PC-3 (cell line): ENCODE measurements at regions not wholly inside any gene's neighbourhood (a gene's known extent, or its start where the extent isn't known, plus 50 kb on each side); places are given as distances from the start of the nearest gene placed in this dataset.

ENCODE experiments used
- ATAC-seq: fragments of 200-7000 bp; cut with Tn5 transposase; 2 replicates; pipeline ENCODE4 v1.9.1; 2020; ENCODE audit warnings: mild to moderate bottlenecking, moderate library complexity
- BruUV-seq: library from RNA; stranded (reverse); fragments of 400-500 nt; replicated peaks from 2 replicates; lab custom pipeline; 2021; lab: Mats Ljungman, UMichigan
- CTCF ChIA-PET: fragments of 300-600 bp; sonication (Branson Sonifier 250); formaldehyde crosslinking; loops from one replicate; lab custom pipeline; 2022; ENCODE audit warnings: antibody characterized with exemption; lab: Charles Lee
- POLR2A ChIA-PET: fragments of 300-600 bp; sonication (Branson Sonifier 250); formaldehyde crosslinking; loops from one replicate; lab custom pipeline; 2022; ENCODE audit warnings: antibody characterized with exemption; ENCODE audit not compliant: unreplicated experiment; lab: Charles Lee
- DNase-seq: peaks from one replicate; pipeline ENCODE4 v3.0.0-alpha.2; 2015
- H2AFZ ChIP-seq: fragments of 300-600 bp; sonication (generic); 2 replicates; pipeline ENCODE4 v1.6.0; 2016; ENCODE audit warnings: antibody characterized with exemption, low read length
- H3F3A ChIP-seq: fragments of 300-600 bp; sonication (generic); one replicate; pipeline ENCODE4 v1.6.0; 2017; ENCODE audit warnings: antibody characterized with exemption, low read length, control low read depth, mild to moderate bottlenecking; ENCODE audit not compliant: unreplicated experiment
- H3K27ac ChIP-seq: fragments of 300-600 bp; sonication (generic); 2 replicates; pipeline ENCODE4 v1.5.1; 2016; ENCODE audit warnings: mild to moderate bottlenecking, low read length
- H3K27me3 ChIP-seq: fragments of 300-600 bp; sonication (generic); 2 replicates; pipeline ENCODE4 v1.6.1; 2016; ENCODE audit warnings: low read length, mixed read lengths
- H3K36me3 ChIP-seq: fragments of 300-600 bp; sonication (generic); 2 replicates; pipeline ENCODE4 v1.6.1; 2016; ENCODE audit warnings: low read depth, mixed run types, low read length, mixed read lengths
- H3K4me1 ChIP-seq: fragments of 300-600 bp; sonication (generic); 2 replicates; pipeline ENCODE4 v1.5.1; 2016; ENCODE audit warnings: low read length; ENCODE audit not compliant: insufficient read depth
- H3K4me2 ChIP-seq: fragments of 300-600 bp; sonication (generic); 2 replicates; pipeline ENCODE4 v1.6.0; 2016; ENCODE audit warnings: low read length
- H3K4me3 ChIP-seq: fragments of 300-600 bp; sonication (generic); 2 replicates; pipeline ENCODE4 v1.5.1; 2016; ENCODE audit warnings: mild to moderate bottlenecking, low read length, mixed read lengths
- H3K79me2 ChIP-seq: fragments of 300-600 bp; sonication (generic); 2 replicates; pipeline ENCODE4 v1.6.1; 2017; ENCODE audit warnings: low read length, mixed read lengths
- H3K9ac ChIP-seq: fragments of 300-600 bp; sonication (generic); 2 replicates; pipeline ENCODE4 v1.6.0; 2016; ENCODE audit warnings: mild to moderate bottlenecking, low read length
- H3K9me2 ChIP-seq: fragments of 300-600 bp; sonication (generic); replicated peaks from 2 replicates; pipeline ENCODE4 v1.6.1; 2016; ENCODE audit warnings: mixed run types, low read length, mixed read lengths
- H3K9me3 ChIP-seq: fragments of 300-600 bp; sonication (generic); 2 replicates; pipeline ENCODE4 v1.6.1; 2016; ENCODE audit warnings: low read length, mixed read lengths
- H4K20me1 ChIP-seq: fragments of 300-600 bp; sonication (generic); 2 replicates; pipeline ENCODE4 v1.6.1; 2016; ENCODE audit warnings: low read length, mixed read lengths
- EZH2 ChIP-seq: fragments of 300-600 bp; sonication (generic); IDR thresholded peaks from one replicate; pipeline ENCODE4 v1.6.1; 2017; ENCODE audit warnings: antibody characterized with exemption, mild to moderate bottlenecking, low read length; ENCODE audit not compliant: unreplicated experiment
- EZH2phosphoT487 ChIP-seq: fragments of 300-600 bp; sonication (generic); IDR thresholded peaks from 2 replicates; pipeline ENCODE4 v1.6.1; 2018; ENCODE audit warnings: mild to moderate bottlenecking, antibody characterized with exemption, low read length, borderline replicate concordance
- intact Hi-C: fragments of 100-400 bp; cut with micrococcal nuclease; formaldehyde crosslinking; loops from 2 replicates; pipeline ENCODE4 v1.9.0; 2023
- TF ChIP-seq, protein P1 (sequence below): fragments of 300-600 bp; sonication (generic); conservative IDR thresholded peaks from 2 replicates; pipeline ENCODE4 v1.5.1; 2017; ENCODE audit warnings: antibody characterized with exemption, low read depth, mild to moderate bottlenecking, low read length

DNA sequence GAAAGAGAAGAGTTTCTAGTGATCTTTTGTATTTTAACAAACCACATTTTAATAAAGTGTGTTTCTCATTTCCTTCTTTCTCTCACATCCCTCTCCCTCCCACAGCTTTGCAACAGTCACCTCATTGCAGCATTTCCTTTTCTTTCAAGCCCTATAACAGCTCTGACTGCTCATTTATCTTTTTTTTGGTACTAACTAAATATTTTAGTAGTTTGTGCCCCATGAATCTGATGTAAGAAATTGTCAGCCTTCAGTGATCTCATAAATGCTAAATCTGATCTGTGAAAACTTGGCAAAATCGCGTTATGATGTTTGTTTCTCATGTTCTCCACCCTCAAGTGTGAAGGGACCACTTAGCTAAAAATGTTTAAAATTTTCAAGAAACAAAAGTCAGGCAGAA, 258.5 kb upstream of the SLIT2 start:
- DNase-seq (no peak), ATAC-seq (no peak)
- Histone ChIP-seq H4K20me1 (no peaks in the 10 kb centered on the region), H3K27ac (no peak overlapping the region), H3K9me2 (no peaks in the 10 kb centered on the region), H3K36me3 (no peaks in the 10 kb centered on the region), H3K79me2 (no peaks in the 10 kb centered on the region), H3K4me2 (no peak overlapping the region), H2AFZ (no peak overlapping the region), H3K9ac (no peak overlapping the region), H3K9me3 (no peaks in the 10 kb centered on the region), H3K4me3 (no peak overlapping the region), H3F3A (no peaks in the 10 kb centered on the region), H3K27me3 (no peaks in the 10 kb centered on the region), H3K4me1 (peaks cover 1% of the 10 kb centered on the region; the same call in 1 of the 2 replicates)
- ChIA-PET CTCF (no interaction called here), POLR2A (no interaction called here)
- no TSS peak for BruUV-seq
- intact Hi-C loops: no loop called here
- no peak for TF ChIP-seq EZH2phosphoT487
- TF ChIP-seq, protein P1, sequence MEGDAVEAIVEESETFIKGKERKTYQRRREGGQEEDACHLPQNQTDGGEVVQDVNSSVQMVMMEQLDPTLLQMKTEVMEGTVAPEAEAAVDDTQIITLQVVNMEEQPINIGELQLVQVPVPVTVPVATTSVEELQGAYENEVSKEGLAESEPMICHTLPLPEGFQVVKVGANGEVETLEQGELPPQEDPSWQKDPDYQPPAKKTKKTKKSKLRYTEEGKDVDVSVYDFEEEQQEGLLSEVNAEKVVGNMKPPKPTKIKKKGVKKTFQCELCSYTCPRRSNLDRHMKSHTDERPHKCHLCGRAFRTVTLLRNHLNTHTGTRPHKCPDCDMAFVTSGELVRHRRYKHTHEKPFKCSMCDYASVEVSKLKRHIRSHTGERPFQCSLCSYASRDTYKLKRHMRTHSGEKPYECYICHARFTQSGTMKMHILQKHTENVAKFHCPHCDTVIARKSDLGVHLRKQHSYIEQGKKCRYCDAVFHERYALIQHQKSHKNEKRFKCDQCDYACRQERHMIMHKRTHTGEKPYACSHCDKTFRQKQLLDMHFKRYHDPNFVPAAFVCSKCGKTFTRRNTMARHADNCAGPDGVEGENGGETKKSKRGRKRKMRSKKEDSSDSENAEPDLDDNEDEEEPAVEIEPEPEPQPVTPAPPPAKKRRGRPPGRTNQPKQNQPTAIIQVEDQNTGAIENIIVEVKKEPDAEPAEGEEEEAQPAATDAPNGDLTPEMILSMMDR: no peak
- TF ChIP-seq EZH2: no peak

DNA sequence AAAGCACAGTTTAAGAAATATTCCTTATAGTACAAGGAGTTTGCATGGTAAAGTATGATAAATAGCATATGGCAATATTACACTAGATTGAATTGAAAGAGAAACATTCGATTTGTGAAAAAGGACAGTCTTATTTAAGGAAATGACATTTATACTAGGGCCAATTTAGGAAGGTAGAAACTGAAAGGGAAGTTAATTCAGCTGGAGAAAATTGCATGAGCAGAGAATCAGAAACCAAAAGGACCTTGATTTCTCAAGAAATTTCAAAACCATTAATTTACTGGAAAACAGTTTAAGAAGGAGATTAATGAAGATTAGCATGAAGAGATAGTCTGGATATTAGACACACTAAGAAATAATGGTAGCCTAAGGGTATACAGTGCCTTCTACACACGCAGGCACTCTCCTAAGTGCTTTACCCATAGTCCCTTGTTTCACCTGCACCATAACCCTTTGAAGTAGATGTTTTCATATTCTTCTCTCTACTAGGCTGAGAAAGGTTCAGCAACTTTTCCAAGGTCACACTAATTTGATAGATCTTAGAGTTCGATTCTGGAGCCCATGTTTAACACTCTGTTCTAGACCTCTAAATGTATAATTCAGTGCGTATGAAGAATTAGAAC, 259.1 kb upstream of the SLIT2 start:
- Histone ChIP-seq H3K4me2 (no peak overlapping the region), H3K9ac (no peak overlapping the region), H3K79me2 (no peaks in the 10 kb centered on the region), H3K36me3 (no peaks in the 10 kb centered on the region), H2AFZ (no peak overlapping the region), H4K20me1 (no peaks in the 10 kb centered on the region), H3K27ac (no peak overlapping the region), H3K9me3 (no peaks in the 10 kb centered on the region), H3F3A (no peaks in the 10 kb centered on the region), H3K27me3 (no peaks in the 10 kb centered on the region), H3K4me1 (peaks cover 8% of the 10 kb centered on the region; the same call in 1 of the 2 replicates), H3K9me2 (no peaks in the 10 kb centered on the region), H3K4me3 (no peak overlapping the region)
- ATAC-seq (no peak), DNase-seq (no peak)
- no TSS peak for BruUV-seq
- CTCF ChIA-PET: no interaction called here
- intact Hi-C loops: no loop called here
- TF ChIP-seq, protein P1: no peak
- TF ChIP-seq EZH2phosphoT487: no peak
- no peak for TF ChIP-seq EZH2
- POLR2A ChIA-PET: no interaction called here

DNA sequence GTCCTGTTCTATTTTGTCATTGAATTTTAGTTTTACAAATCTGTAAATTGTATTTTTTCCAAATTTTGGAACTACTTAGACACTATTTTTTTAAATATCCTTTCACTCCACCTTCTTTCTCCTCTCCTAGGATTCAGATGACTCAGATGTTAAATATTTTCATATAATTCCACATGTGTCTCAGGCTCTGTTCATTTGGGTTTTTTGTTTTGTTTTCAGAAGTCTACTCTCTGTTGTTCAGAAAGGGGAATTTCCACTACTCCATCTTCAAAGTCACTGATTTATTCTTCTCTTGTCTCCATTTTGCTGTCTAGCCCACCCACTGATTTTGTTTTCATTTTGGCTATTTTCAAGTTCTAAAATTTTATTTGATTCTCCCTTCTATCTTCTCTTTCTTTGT, 264.0 kb upstream of the SLIT2 start:
- peak overlapping the region; percentile 44 for H3K4me2 ChIP-seq
- ChIA-PET POLR2A (no interaction called here), CTCF (no interaction called here)
- no peak for TF ChIP-seq EZH2phosphoT487
- H3K9me2 ChIP-seq: no peaks in the 10 kb centered on the region
- peaks cover 17% of the 10 kb centered on the region for H3K4me1 ChIP-seq
- DNase-seq (peak; percentile 49), ATAC-seq (peak; percentile 71)
- H3K9me3 ChIP-seq: no peaks in the 10 kb centered on the region
- no peaks in the 10 kb centered on the region for H4K20me1 ChIP-seq
- H3K79me2 ChIP-seq: no peaks in the 10 kb centered on the region
- H3K27me3 ChIP-seq: no peaks in the 10 kb centered on the region
- intact Hi-C loops: no loop called here
- H3K36me3 ChIP-seq: no peaks in the 10 kb centered on the region
- no TSS peak for BruUV-seq
- H3K4me3 ChIP-seq: no peak overlapping the region
- no peaks in the 10 kb centered on the region for H3F3A ChIP-seq
- no peak overlapping the region for H3K27ac ChIP-seq
- no peak overlapping the region for H2AFZ ChIP-seq
- H3K9ac ChIP-seq: no peak overlapping the region
